OCI-LY7 (cell line): ENCODE measurements at regions not wholly inside any gene's neighbourhood (a gene's known extent, or its start where the extent isn't known, plus 50 kb on each side); places are given as distances from the start of the nearest gene placed in this dataset.

Experiments used
- EZH2phosphoT487 ChIP-seq: fragments of 200-600 bp; sonication (generic); IDR thresholded peaks from 2 replicates; pipeline ENCODE4 v1.6.1; 2018; ENCODE audit warnings: low read depth, borderline replicate concordance, mild to moderate bottlenecking, mixed run types, antibody characterized with exemption, low read length, moderate library complexity, mixed read lengths
- TF ChIP-seq, protein P1 (sequence below): fragments of 200-600 bp; sonication (generic); conservative IDR thresholded peaks from 2 replicates; pipeline ENCODE4 v1.5.1; 2014; ENCODE audit warnings: mild to moderate bottlenecking, antibody characterized with exemption, low read length, moderate library complexity, mixed read lengths

DNA sequence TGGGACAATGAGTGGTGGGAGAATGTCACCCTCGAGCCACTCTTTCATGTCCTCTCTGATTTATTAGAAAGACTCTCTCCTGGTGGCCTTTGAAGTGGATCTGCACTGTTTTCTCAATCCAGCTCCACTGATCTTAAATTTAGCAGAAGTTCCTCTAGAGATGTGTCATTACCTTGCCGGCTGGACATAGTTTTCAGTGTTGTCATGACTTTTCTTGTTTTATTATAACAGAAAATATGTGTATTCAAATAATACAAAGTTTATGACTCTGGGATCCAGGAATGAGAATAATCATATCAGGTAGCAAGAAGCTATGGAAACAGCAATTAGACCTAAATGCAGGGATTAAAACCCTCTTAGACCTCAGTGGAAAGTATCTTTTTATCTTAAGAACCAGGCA lies 247.5 kb upstream of the ELAC2 start:
- TF ChIP-seq, protein P1, sequence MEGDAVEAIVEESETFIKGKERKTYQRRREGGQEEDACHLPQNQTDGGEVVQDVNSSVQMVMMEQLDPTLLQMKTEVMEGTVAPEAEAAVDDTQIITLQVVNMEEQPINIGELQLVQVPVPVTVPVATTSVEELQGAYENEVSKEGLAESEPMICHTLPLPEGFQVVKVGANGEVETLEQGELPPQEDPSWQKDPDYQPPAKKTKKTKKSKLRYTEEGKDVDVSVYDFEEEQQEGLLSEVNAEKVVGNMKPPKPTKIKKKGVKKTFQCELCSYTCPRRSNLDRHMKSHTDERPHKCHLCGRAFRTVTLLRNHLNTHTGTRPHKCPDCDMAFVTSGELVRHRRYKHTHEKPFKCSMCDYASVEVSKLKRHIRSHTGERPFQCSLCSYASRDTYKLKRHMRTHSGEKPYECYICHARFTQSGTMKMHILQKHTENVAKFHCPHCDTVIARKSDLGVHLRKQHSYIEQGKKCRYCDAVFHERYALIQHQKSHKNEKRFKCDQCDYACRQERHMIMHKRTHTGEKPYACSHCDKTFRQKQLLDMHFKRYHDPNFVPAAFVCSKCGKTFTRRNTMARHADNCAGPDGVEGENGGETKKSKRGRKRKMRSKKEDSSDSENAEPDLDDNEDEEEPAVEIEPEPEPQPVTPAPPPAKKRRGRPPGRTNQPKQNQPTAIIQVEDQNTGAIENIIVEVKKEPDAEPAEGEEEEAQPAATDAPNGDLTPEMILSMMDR: no peak
- TF ChIP-seq EZH2phosphoT487: no peak
